ENCODE measurements at regions not wholly inside any gene's neighbourhood (a gene's known extent, or its start where the extent isn't known, plus 50 kb on each side); places are given as distances from the start of the nearest gene placed in this dataset.
"Not testable (repeated sequence)": the region's sequence is repeated elsewhere in the genome, so short reads cannot be mapped to it uniquely, and the experiment has no call there.

- H3K4me3 Mint-ChIP-seq: no peak overlapping the region
- peaks cover under 1 to 12% of the 10 kb centered on the region in 2 donors for H3K27me3 Mint-ChIP-seq
- no peaks in the 10 kb centered on the region for H3K36me3 Mint-ChIP-seq
- H3K27ac Mint-ChIP-seq: no peak overlapping the region
- peaks cover 0 to 4% of the 10 kb centered on the region in 2 donors for H3K9me3 Mint-ChIP-seq
- ATAC-seq (replicated peaks) (no peak), DNase-seq (no peak)
- H3K4me1 Mint-ChIP-seq: no peaks in the 10 kb centered on the region
Measured at GRCh38 chr10:28997734-28998133, 291.1 kb upstream of the LYZL1 start.

- no peak for DNase-seq
- H3K4me1 Mint-ChIP-seq: no peaks in the 10 kb centered on the region
Measured at GRCh38 chr10:29001801-29002200, 287.1 kb upstream of the LYZL1 start.

GRCh38 chr10:29003014-29003413 is 285.9 kb upstream of the LYZL1 start:
- H3K27ac Mint-ChIP-seq; H3K4me3 Mint-ChIP-seq; H3K4me1 Mint-ChIP-seq; H3K9me3 Mint-ChIP-seq; DNase-seq; ATAC-seq (replicated peaks); H3K36me3 Mint-ChIP-seq; H3K27me3 Mint-ChIP-seq: not testable (repeated sequence)

More at GRCh38 chr10:29001801-29002200, 287.1 kb upstream of the LYZL1 start:
- Mint-ChIP-seq H3K36me3 (no peaks in the 10 kb centered on the region), H3K27ac (no peak overlapping the region), H3K4me3 (no peak overlapping the region), H3K9me3 (no peaks in the 10 kb centered on the region), H3K27me3 (no peaks in the 10 kb centered on the region)
- no peak for ATAC-seq (replicated peaks)

GRCh38 chr10:29005988-29006387 is 282.9 kb upstream of the LYZL1 start:
- Mint-ChIP-seq H3K4me1 (no peaks in the 10 kb centered on the region), H3K9me3 (peaks cover 0 to 5% of the 10 kb centered on the region in 2 donors), H3K36me3 (no peaks in the 10 kb centered on the region), H3K4me3 (no peak overlapping the region), H3K27ac (no peak overlapping the region), H3K27me3 (peaks cover 0 to 4% of the 10 kb centered on the region in 2 donors)
- no peak for DNase-seq
- no peak for ATAC-seq (replicated peaks)

GRCh38 chr10:29007370-29007747 is 281.5 kb upstream of the LYZL1 start:
- Mint-ChIP-seq H3K27me3 (peaks cover 0 to 4% of the 10 kb centered on the region in 2 donors), H3K4me3 (no peak overlapping the region), H3K36me3 (no peaks in the 10 kb centered on the region), H3K27ac (no peak overlapping the region), H3K4me1 (no peaks in the 10 kb centered on the region), H3K9me3 (peaks cover 0 to 5% of the 10 kb centered on the region in 2 donors)
- ATAC-seq (replicated peaks): no peak
- DNase-seq: no peak

- no peak for DNase-seq
- ATAC-seq (replicated peaks): no peak
- no peaks in the 10 kb centered on the region for H3K36me3 Mint-ChIP-seq
- H3K27ac Mint-ChIP-seq: no peak overlapping the region
- peaks cover 0 to 4% of the 10 kb centered on the region in 2 donors for H3K27me3 Mint-ChIP-seq
- no peaks in the 10 kb centered on the region for H3K4me1 Mint-ChIP-seq
- no peak overlapping the region for H3K4me3 Mint-ChIP-seq
- peaks cover 0 to 5% of the 10 kb centered on the region in 2 donors for H3K9me3 Mint-ChIP-seq
Measured at GRCh38 chr10:29007748-29008610, 280.9 kb upstream of the LYZL1 start.

- H3K4me1 Mint-ChIP-seq: no peaks in the 10 kb centered on the region
- no peak overlapping the region for H3K27ac Mint-ChIP-seq
- no peak overlapping the region for H3K4me3 Mint-ChIP-seq
- H3K36me3 Mint-ChIP-seq: no peaks in the 10 kb centered on the region
- peaks cover 0 to 5% of the 10 kb centered on the region in 2 donors for H3K9me3 Mint-ChIP-seq
- no peak for DNase-seq
- peaks cover 0 to 4% of the 10 kb centered on the region in 2 donors for H3K27me3 Mint-ChIP-seq
- no peak for ATAC-seq (replicated peaks)
Measured at GRCh38 chr10:29009464-29009863, 279.4 kb upstream of the LYZL1 start.

- ATAC-seq (replicated peaks): no peak
- Mint-ChIP-seq H3K9me3 (peaks cover 0 to 5% of the 10 kb centered on the region in 2 donors), H3K27me3 (peaks cover 4 to 6% of the 10 kb centered on the region in 2 donors), H3K36me3 (no peaks in the 10 kb centered on the region), H3K27ac (no peak overlapping the region), H3K4me3 (no peak overlapping the region), H3K4me1 (no peaks in the 10 kb centered on the region)
- no peak for DNase-seq
Measured at GRCh38 chr10:29011516-29011915, 277.4 kb upstream of the LYZL1 start.

- Mint-ChIP-seq H3K4me1 (no peaks in the 10 kb centered on the region), H3K27ac (no peak overlapping the region), H3K27me3 (peaks cover 4 to 6% of the 10 kb centered on the region in 2 donors), H3K36me3 (no peaks in the 10 kb centered on the region), H3K9me3 (peaks cover 0 to 7% of the 10 kb centered on the region in 2 donors), H3K4me3 (no peak overlapping the region)
- ATAC-seq (replicated peaks) (no peak), DNase-seq (no peak)
Measured at GRCh38 chr10:29012926-29013554, 275.8 kb upstream of the LYZL1 start.

- Mint-ChIP-seq H3K36me3 (no peaks in the 10 kb centered on the region), H3K9me3 (peaks cover 0 to 8% of the 10 kb centered on the region in 2 donors), H3K4me3 (no peak overlapping the region), H3K27me3 (peaks cover 0 to 1% of the 10 kb centered on the region in 2 donors), H3K27ac (no peak overlapping the region), H3K4me1 (no peaks in the 10 kb centered on the region)
- ATAC-seq (replicated peaks) (no peak), DNase-seq (no peak)
Measured at GRCh38 chr10:29021591-29021990, 267.3 kb upstream of the LYZL1 start.

- Mint-ChIP-seq H3K27me3 (peaks cover 0 to 4% of the 10 kb centered on the region in 2 donors), H3K27ac (no peak overlapping the region), H3K4me1 (no peaks in the 10 kb centered on the region), H3K36me3 (no peaks in the 10 kb centered on the region), H3K9me3 (peaks cover 0 to 4% of the 10 kb centered on the region in 2 donors), H3K4me3 (no peak overlapping the region)
- DNase-seq: no peak
- ATAC-seq (replicated peaks): no peak
Measured at GRCh38 chr10:29022513-29022912, 266.4 kb upstream of the LYZL1 start.

GRCh38 chr10:29023678-29024077 is 265.2 kb upstream of the LYZL1 start:
- Mint-ChIP-seq H3K9me3 (peaks cover 0 to 3% of the 10 kb centered on the region in 2 donors), H3K27me3 (peaks cover 0 to 4% of the 10 kb centered on the region in 2 donors), H3K4me3 (no peak overlapping the region), H3K27ac (no peak overlapping the region), H3K4me1 (no peaks in the 10 kb centered on the region), H3K36me3 (no peaks in the 10 kb centered on the region)
- ATAC-seq (replicated peaks): no peak
- DNase-seq: no peak

- H3K9me3 Mint-ChIP-seq: peaks cover 0 to 3% of the 10 kb centered on the region in 2 donors
- no peak overlapping the region for H3K27ac Mint-ChIP-seq
- DNase-seq: no peak
- H3K27me3 Mint-ChIP-seq: peaks cover 0 to 4% of the 10 kb centered on the region in 2 donors
- no peak overlapping the region for H3K4me3 Mint-ChIP-seq
- H3K36me3 Mint-ChIP-seq: no peaks in the 10 kb centered on the region
- H3K4me1 Mint-ChIP-seq: no peaks in the 10 kb centered on the region
- ATAC-seq (replicated peaks): no peak
Measured at GRCh38 chr10:29026065-29026797, 262.6 kb upstream of the LYZL1 start.

GRCh38 chr10:29026802-29027580 is 261.9 kb upstream of the LYZL1 start:
- no peaks in the 10 kb centered on the region for H3K4me1 Mint-ChIP-seq
- H3K9me3 Mint-ChIP-seq: peaks cover 0 to 3% of the 10 kb centered on the region in 2 donors
- no peak overlapping the region for H3K27ac Mint-ChIP-seq

More at GRCh38 chr10:29026802-29027580, 261.9 kb upstream of the LYZL1 start:
- Mint-ChIP-seq H3K36me3 (no peaks in the 10 kb centered on the region), H3K27me3 (peaks cover 0 to 4% of the 10 kb centered on the region in 2 donors), H3K4me3 (no peak overlapping the region)
- DNase-seq (no peak), ATAC-seq (replicated peaks) (no peak)
